CD14-positive monocyte (primary cell): ENCODE measurements at regions not wholly inside any gene's neighbourhood (a gene's known extent, or its start where the extent isn't known, plus 50 kb on each side); places are given as distances from the start of the nearest gene placed in this dataset.

ENCODE experiments used
- DNase-seq, 3 donors: peaks; one replicate each; pipeline ENCODE4 v3.0.0-alpha.2; 2011 to 2022
- H2AFZ ChIP-seq: 2 replicates; pipeline ENCODE4 v1.6.0; 2012; ENCODE audit warnings: mild to moderate bottlenecking, low read depth, low read length, inconsistent platforms; ENCODE audit not compliant: insufficient read depth, poor library complexity, severe bottlenecking
- H3K27ac ChIP-seq, 2 donors: 1 replicate in 1 of 2; 2 replicates in 1 of 2; pipeline ENCODE4 v1.5.1; 2012 to 2013; ENCODE audit warnings: low read length in 2 of 2, control low read depth in 1 of 2, inconsistent platforms in 1 of 2, low read depth in 1 of 2, mild to moderate bottlenecking in 1 of 2
- H3K27me3 ChIP-seq, 2 donors: one replicate each; pipeline versions ENCODE4 v1.6.0 to v1.6.1; 2011 to 2013; ENCODE audit warnings: low read length in 2 of 2; ENCODE audit not compliant: control insufficient read depth in 2 of 2, insufficient read depth in 2 of 2
- H3K36me3 ChIP-seq, 2 donors: replicated peaks in 1 of 2; 1 replicate in 1 of 2; 2 replicates in 1 of 2; pipeline versions ENCODE4 v1.5.1 to v1.6.1; 2012 to 2013; ENCODE audit warnings: low read length in 2 of 2, control low read depth in 1 of 2, inconsistent platforms in 1 of 2, mild to moderate bottlenecking in 1 of 2; ENCODE audit not compliant: insufficient read depth in 2 of 2, control insufficient read depth in 1 of 2
- H3K4me1 ChIP-seq, 2 donors: 1 replicate in 1 of 2; 2 replicates in 1 of 2; pipeline versions ENCODE4 v1.5.1 to v1.6.1; 2012 to 2013; ENCODE audit warnings: low read length in 2 of 2, control low read depth in 1 of 2, inconsistent platforms in 1 of 2, mild to moderate bottlenecking in 1 of 2, moderate library complexity in 1 of 2; ENCODE audit not compliant: insufficient read depth in 2 of 2, control insufficient read depth in 1 of 2
- H3K4me2 ChIP-seq: replicated peaks from 2 replicates; pipeline ENCODE3; 2012; ENCODE audit warnings: low read length, moderate library complexity, mild to moderate bottlenecking; ENCODE audit not compliant: poor library complexity, severe bottlenecking; ENCODE audit errors: extremely low read depth
- H3K4me3 ChIP-seq, 3 experiments: fragments of 200-600 bp in 1 of 3; sonication (generic) in 1 of 3; replicated peaks in 1 of 3; 1 replicate in 2 of 3; 2 replicates in 1 of 3; pipeline ENCODE4 v1.5.1; 2011 to 2013; ENCODE audit warnings: low read length in 3 of 3, mild to moderate bottlenecking in 3 of 3, control low read depth in 2 of 3, low read depth in 2 of 3, inconsistent platforms in 1 of 3, moderate library complexity in 1 of 3
- H3K79me2 ChIP-seq: 2 replicates; pipeline ENCODE4 v1.6.0; 2012; ENCODE audit warnings: mild to moderate bottlenecking, control low read depth, inconsistent platforms, low read length, moderate library complexity; ENCODE audit not compliant: insufficient read depth
- H3K9ac ChIP-seq: 2 replicates; pipeline ENCODE4 v1.6.0; 2017; ENCODE audit warnings: low read length, mild to moderate bottlenecking; ENCODE audit not compliant: insufficient read depth, poor library complexity, severe bottlenecking
- H3K9me3 ChIP-seq, 2 donors: replicated peaks in 1 of 2; 1 replicate in 1 of 2; 2 replicates in 1 of 2; pipeline versions ENCODE4 v1.5.1 to v1.6.1; 2012 to 2013; ENCODE audit warnings: low read length in 2 of 2, control low read depth in 1 of 2; ENCODE audit not compliant: control insufficient read depth in 1 of 2, insufficient read depth in 1 of 2
- H4K20me1 ChIP-seq: 2 replicates; pipeline ENCODE4 v1.6.0; 2012; ENCODE audit warnings: mild to moderate bottlenecking, low read length, control low read depth, moderate library complexity; ENCODE audit not compliant: insufficient read depth
- H3K27ac Mint-ChIP-seq, 7 donors: one replicate each; pipeline ENCODE4 v1.8.0; 2020; ENCODE audit warnings: mild to moderate bottlenecking in 7 of 7, mixed read lengths in 7 of 7, moderate library complexity in 6 of 7, inconsistent platforms in 2 of 7
- H3K27me3 Mint-ChIP-seq, 3 donors: one replicate each; pipeline ENCODE4 v1.8.0; 2021 to 2022; ENCODE audit warnings: low read depth in 3 of 3, mild to moderate bottlenecking in 3 of 3, mixed read lengths in 3 of 3, moderate library complexity in 3 of 3, inconsistent platforms in 1 of 3
- H3K36me3 Mint-ChIP-seq, 2 donors: one replicate each; pipeline ENCODE4 v1.8.0; 2020; ENCODE audit warnings: mixed read lengths in 2 of 2, inconsistent platforms in 1 of 2, mild to moderate bottlenecking in 1 of 2
- H3K4me1 Mint-ChIP-seq: one replicate; pipeline ENCODE4 v1.8.0; 2020; ENCODE audit warnings: mild to moderate bottlenecking, mixed read lengths
- H3K4me3 Mint-ChIP-seq, 2 donors: one replicate each; pipeline ENCODE4 v1.8.0; 2020; ENCODE audit warnings: mild to moderate bottlenecking in 2 of 2, mixed read lengths in 2 of 2, moderate library complexity in 1 of 2
- H3K9me3 Mint-ChIP-seq, 7 donors: one replicate each; pipeline ENCODE4 v1.8.0; 2020 to 2022; ENCODE audit warnings: mixed read lengths in 7 of 7, mild to moderate bottlenecking in 6 of 7, moderate library complexity in 6 of 7, inconsistent platforms in 2 of 7
- CTCF ChIP-seq: fragments of 200-600 bp; IDR thresholded peaks from one replicate; pipeline ENCODE4 v1.8.0; 2022; ENCODE audit warnings: antibody characterized with exemption, mild to moderate bottlenecking
- WGBS: methylation state at CpG from one replicate; pipeline ENCODE4 v1.1.5; 2013; ENCODE audit warnings: missing lambda C conversion rate; ENCODE audit not compliant: insufficient coverage; 5-methylcytosine and 5-hydroxymethylcytosine counted together
- intact Hi-C, 2 donors: fragments of 100-400 bp; cut with micrococcal nuclease; formaldehyde crosslinking; loops; one replicate each; pipeline versions ENCODE4 v1.15.0 to v1.15.1; 2023

- TF ChIP-seq CTCF = no peak
- no peaks in the 10 kb centered on the region for H3K27me3 ChIP-seq
- no peak overlapping the region for H2AFZ ChIP-seq
- intact Hi-C loops = no loop called here
- H4K20me1 ChIP-seq = no peaks in the 10 kb centered on the region
- H3K4me1 Mint-ChIP-seq = no peaks in the 10 kb centered on the region
- no peaks in the 10 kb centered on the region for H3K36me3 Mint-ChIP-seq
- no peak overlapping the region for H3K4me3 Mint-ChIP-seq
- no peak overlapping the region for H3K4me2 ChIP-seq
- no peak overlapping the region for H3K4me3 ChIP-seq
- H3K36me3 ChIP-seq = no peaks in the 10 kb centered on the region
- H3K27ac Mint-ChIP-seq = no peak overlapping the region
- no peaks in the 10 kb centered on the region for H3K9me3 ChIP-seq
- H3K9ac ChIP-seq = no peak overlapping the region
- no peak for DNase-seq
- H3K79me2 ChIP-seq = no peaks in the 10 kb centered on the region
- peaks cover 0 to 8% (median 0%) of the 10 kb centered on the region in 7 donors for H3K9me3 Mint-ChIP-seq
- no peak overlapping the region for H3K27ac ChIP-seq
- no peaks in the 10 kb centered on the region for H3K4me1 ChIP-seq
- H3K27me3 Mint-ChIP-seq = peaks cover 3 to 5% (median 5%) of the 10 kb centered on the region in 3 donors
Observed at GRCh38 chr2:204157684-204158083, 221.1 kb downstream of the ICOS start.

DNA sequence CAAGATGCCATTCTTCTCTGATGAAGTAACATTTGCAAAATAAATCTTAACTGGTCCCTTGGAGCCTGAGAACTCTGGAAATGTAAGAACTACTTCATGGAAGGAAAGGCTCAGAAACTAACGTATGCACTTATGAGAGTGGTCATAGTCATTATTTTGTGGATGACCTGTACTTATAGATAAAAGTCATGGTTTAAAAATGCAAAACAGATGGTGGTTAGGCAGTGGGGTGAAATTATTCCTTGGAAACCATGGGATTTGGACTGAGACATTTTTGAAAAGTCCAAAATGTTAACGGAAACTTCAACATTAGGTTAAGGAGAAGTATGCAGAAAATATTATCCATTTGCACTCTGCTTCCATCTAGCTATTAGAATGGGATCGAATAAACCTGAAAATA, 223.0 kb downstream of the ICOS start:
- Histone ChIP-seq H3K4me1 (no peaks in the 10 kb centered on the region), H3K27me3 (no peaks in the 10 kb centered on the region), H3K36me3 (no peaks in the 10 kb centered on the region), H3K79me2 (no peaks in the 10 kb centered on the region), H2AFZ (no peak overlapping the region), H3K4me2 (no peak overlapping the region), H3K9ac (no peak overlapping the region), H3K27ac (no peak overlapping the region), H3K4me3 (no peak overlapping the region), H4K20me1 (no peaks in the 10 kb centered on the region), H3K9me3 (no peaks in the 10 kb centered on the region)
- no peak overlapping the region for H3K4me3 Mint-ChIP-seq
- intact Hi-C loops = no loop called here
- H3K27me3 Mint-ChIP-seq = peaks cover 3 to 5% (median 5%) of the 10 kb centered on the region in 3 donors
- H3K9me3 Mint-ChIP-seq = peaks cover 0 to 10% (median 2%) of the 10 kb centered on the region in 7 donors
- H3K4me1 Mint-ChIP-seq = no peaks in the 10 kb centered on the region
- WGBS = 100% methylated on average over 1 of the region's 3 CpGs
- no peak for DNase-seq
- no peak overlapping the region for H3K27ac Mint-ChIP-seq
- no peaks in the 10 kb centered on the region for H3K36me3 Mint-ChIP-seq
- TF ChIP-seq CTCF = no peak
